K562 (cell line): ENCODE measurements at regions not wholly inside any gene's neighbourhood (a gene's known extent, or its start where the extent isn't known, plus 50 kb on each side); places are given as distances from the start of the nearest gene placed in this dataset.
"Not testable (repeated sequence)": the region's sequence is repeated elsewhere in the genome, so short reads cannot be mapped to it uniquely, and the experiment has no call there.

Experiments used
- ATAC-seq: fragments of 200-7000 bp; cut with Tn5 transposase; 3 replicates; pipeline ENCODE4 v1.9.1; 2020; ENCODE audit warnings: moderate library complexity
- BruUV-seq: library from RNA; stranded (reverse); fragments of 400-500 nt; replicated peaks from 2 replicates; lab custom pipeline; 2021; lab: Mats Ljungman, UMichigan
- CTCF ChIA-PET: fragments of 300-600 bp; formaldehyde crosslinking; extraction: SDS; loops from one replicate; lab custom pipeline; 2021; ENCODE audit warnings: low intra/inter-chr PET ratio; lab: Yijun Ruan, JAX
- POLR2A ChIA-PET: fragments of 300-600, 350-650 bp; sonication (Branson Sonifier 250); formaldehyde crosslinking; extraction: SDS; loops from one replicate; lab custom pipeline; 2021; ENCODE audit warnings: antibody characterized with exemption, inconsistent platforms; lab: Yijun Ruan, JAX
- DNase-seq, 4 experiments: peaks; one replicate each; pipeline versions ENCODE4 v3.0.0 to v3.0.0-alpha.2; 2011 to 2018; ENCODE audit warnings: low spot score in 3 of 4, mixed read lengths in 3 of 4; ENCODE audit errors: extremely low read depth in 1 of 4
- FAIRE-seq: peaks from 2 replicates; lab custom pipeline; 2011; peaks lifted over from hg19 to GRCh38; lab: Jason Lieb, UNC
- H2AFZ ChIP-seq: 2 replicates; pipeline ENCODE4 v1.6.0; 2011; ENCODE audit warnings: low read depth, low read length, control low read depth, inconsistent platforms
- H3K27ac ChIP-seq: fragments of 200-600 bp; 3 replicates; pipeline ENCODE4 v1.8.0; 2011; ENCODE audit warnings: low read depth, mild to moderate bottlenecking, control low read depth, inconsistent platforms, low read length, moderate library complexity, mixed read lengths; ENCODE audit errors: extremely low read depth
- H3K27me3 ChIP-seq, 2 experiments: fragments of 300-600 bp in 1 of 2; 2 replicates in 1 of 2; 3 replicates in 1 of 2; pipeline versions ENCODE4 v1.6.0 to v1.8.0; 2011; ENCODE audit warnings: inconsistent platforms in 2 of 2, low read length in 2 of 2, mild to moderate bottlenecking in 1 of 2, mixed read lengths in 1 of 2, moderate library complexity in 1 of 2; ENCODE audit not compliant: control insufficient read depth in 2 of 2, insufficient read depth in 2 of 2
- H3K36me3 ChIP-seq: fragments of 300-600 bp; 3 replicates; pipeline ENCODE4 v1.8.0; 2011; ENCODE audit warnings: mild to moderate bottlenecking, low read length, inconsistent platforms; ENCODE audit not compliant: control insufficient read depth, insufficient read depth
- H3K4me1 ChIP-seq, 2 experiments: fragments of 200-600 bp in 1 of 2; replicated peaks in 1 of 2; 2 replicates in 1 of 2; 3 replicates in 1 of 2; pipeline versions ENCODE4 v1.5.1 to v1.8.0; 2011; ENCODE audit warnings: inconsistent platforms in 2 of 2, low read length in 2 of 2, mild to moderate bottlenecking in 1 of 2, mixed read lengths in 1 of 2, moderate library complexity in 1 of 2; ENCODE audit not compliant: control insufficient read depth in 2 of 2, insufficient read depth in 2 of 2
- H3K4me2 ChIP-seq: 2 replicates; pipeline ENCODE4 v1.6.1; 2011; ENCODE audit warnings: low read length, control low read depth, inconsistent platforms, mixed read lengths; ENCODE audit not compliant: insufficient read depth
- H3K4me3 ChIP-seq: fragments of 200-600 bp; sonication (generic), shearing (Covaris generic); 2 replicates; pipeline ENCODE4 v1.5.1; 2016; ENCODE audit warnings: control low read depth, inconsistent platforms
- H3K79me2 ChIP-seq: fragments of 200-600 bp; 3 replicates; pipeline ENCODE4 v1.8.0; 2011; ENCODE audit warnings: low read length, inconsistent platforms; ENCODE audit not compliant: control insufficient read depth, insufficient read depth
- H3K9ac ChIP-seq, 2 experiments: 2 replicates each; pipeline versions ENCODE4 v1.6.0 to v1.6.1; 2011; ENCODE audit warnings: low read depth in 2 of 2, low read length in 2 of 2, control low read depth in 1 of 2, inconsistent platforms in 1 of 2, mild to moderate bottlenecking in 1 of 2, mixed read lengths in 1 of 2; ENCODE audit not compliant: insufficient read depth in 1 of 2
- H3K9me1 ChIP-seq: one replicate; pipeline ENCODE4 v1.6.0; 2011; ENCODE audit warnings: inconsistent platforms, mild to moderate bottlenecking, low read length, moderate library complexity; ENCODE audit not compliant: control insufficient read depth, insufficient read depth
- H3K9me3 ChIP-seq: replicated peaks from 2 replicates; pipeline ENCODE4 v1.5.1; 2011; ENCODE audit warnings: low read depth, low read length, inconsistent platforms; ENCODE audit not compliant: control insufficient read depth, insufficient read depth
- H4K20me1 ChIP-seq: replicated peaks from 2 replicates; pipeline ENCODE4 v1.6.1; 2011; ENCODE audit warnings: low read length, inconsistent platforms, mixed read lengths; ENCODE audit not compliant: control insufficient read depth, insufficient read depth
- MEF2D ChIP-seq: conservative IDR thresholded peaks from 2 replicates; pipeline ENCODE4 v1.6.1; 2016; ENCODE audit warnings: low read depth, missing genetic modification characterization, missing compliant biosample characterization
- MITF ChIP-seq: IDR thresholded peaks from 2 replicates; pipeline ENCODE4 v1.6.1; 2014; ENCODE audit warnings: antibody characterized with exemption
- NFXL1 ChIP-seq: fragments of 450-650 bp; formaldehyde crosslinking; IDR thresholded peaks from 2 replicates; pipeline ENCODE4 v1.4.0; 2021; ENCODE audit warnings: mild to moderate bottlenecking
- POLR3G ChIP-seq: IDR thresholded peaks from 2 replicates; pipeline ENCODE4 v1.6.1; 2011; ENCODE audit not compliant: insufficient read length, insufficient replicate concordance; ENCODE audit errors: extremely low read depth
- TOE1 ChIP-seq, 2 experiments: fragments of 450-650 bp in 1 of 2; sonication (generic) in 1 of 2; formaldehyde crosslinking in 1 of 2; IDR thresholded peaks; 2 replicates each; pipeline versions ENCODE4 v1.7.1 to v1.8.0; 2016 to 2022; ENCODE audit warnings: borderline replicate concordance in 2 of 2, mild to moderate bottlenecking in 2 of 2, antibody characterized with exemption in 1 of 2, inconsistent platforms in 1 of 2, low read depth in 1 of 2, missing genetic modification reagents in 1 of 2, moderate library complexity in 1 of 2
- ZC3H8 ChIP-seq: fragments of 450-650 bp; IDR thresholded peaks from 2 replicates; pipeline ENCODE4 v1.6.1; 2017
- ZNF146 ChIP-seq: IDR thresholded peaks from one replicate; pipeline ENCODE4 v1.6.1; 2018; ENCODE audit warnings: missing compliant biosample characterization; ENCODE audit not compliant: unreplicated experiment
- WGBS: fragments of 100-300 bp; shearing (Covaris generic); methylation state at CpG from one replicate; pipeline ENCODE4 v1.1.6; 2016; ENCODE audit warnings: low coverage, mixed read lengths; ENCODE audit not compliant: insufficient coverage; ENCODE audit errors: missing lambda C conversion rate; 5-methylcytosine and 5-hydroxymethylcytosine counted together
- in situ Hi-C: fragments of 300-500 bp; cut with MboI; formaldehyde crosslinking; loops from 4 replicates; pipeline ENCODE4 v1.15.0; 2018; ENCODE audit warnings: inconsistent platforms, mixed read lengths
- intact Hi-C: fragments of 100-400 bp; cut with micrococcal nuclease; formaldehyde crosslinking; loops from 2 replicates; pipeline ENCODE4 v1.14.2; 2022
- TF ChIP-seq, protein P1 (sequence below): fragments of 250-450 bp; sonication (Bioruptor Pico); IDR thresholded peaks from 2 replicates; pipeline ENCODE4 v1.5.0; 2021; ENCODE audit warnings: mild to moderate bottlenecking, moderate library complexity
- TF ChIP-seq, protein P2 (sequence below): sonication (generic); formaldehyde crosslinking; IDR thresholded peaks from 2 replicates; pipeline ENCODE4 v1.8.1; 2022; ENCODE audit warnings: missing genetic modification reagents
- TF ChIP-seq, protein P3 (sequence below): fragments of 450-650 bp; IDR thresholded peaks from 2 replicates; pipeline ENCODE4 v1.6.1; 2017; ENCODE audit warnings: mild to moderate bottlenecking, moderate library complexity
- TF ChIP-seq, protein P4 (sequence below): sonication (generic); formaldehyde crosslinking; IDR thresholded peaks from 2 replicates; pipeline ENCODE4 v1.8.0; 2022; ENCODE audit warnings: missing genetic modification reagents, mild to moderate bottlenecking, moderate library complexity, borderline replicate concordance

DNA sequence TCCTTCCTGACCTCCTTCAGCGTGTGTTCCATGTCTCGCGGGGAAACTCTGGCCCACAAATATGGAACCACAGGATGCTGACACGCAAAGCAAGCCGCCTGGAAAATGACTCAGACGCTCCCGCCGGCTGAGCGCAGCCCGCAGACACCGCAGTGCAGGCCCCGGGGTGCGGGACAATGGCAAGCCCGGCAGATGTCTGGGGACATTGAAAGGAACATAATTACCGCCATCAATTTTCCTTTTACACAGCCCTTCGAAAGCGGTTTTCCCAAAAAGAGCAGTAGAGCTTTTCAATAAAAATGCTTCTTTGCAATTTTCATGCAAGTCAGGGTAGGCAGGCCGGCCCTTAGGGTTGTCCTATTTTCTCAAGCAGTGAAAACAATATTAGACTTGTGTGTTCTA lies 159.2 kb upstream of the SH3BP4 start (continued):
- no peak for TF ChIP-seq MITF
- TF ChIP-seq, protein P1, sequence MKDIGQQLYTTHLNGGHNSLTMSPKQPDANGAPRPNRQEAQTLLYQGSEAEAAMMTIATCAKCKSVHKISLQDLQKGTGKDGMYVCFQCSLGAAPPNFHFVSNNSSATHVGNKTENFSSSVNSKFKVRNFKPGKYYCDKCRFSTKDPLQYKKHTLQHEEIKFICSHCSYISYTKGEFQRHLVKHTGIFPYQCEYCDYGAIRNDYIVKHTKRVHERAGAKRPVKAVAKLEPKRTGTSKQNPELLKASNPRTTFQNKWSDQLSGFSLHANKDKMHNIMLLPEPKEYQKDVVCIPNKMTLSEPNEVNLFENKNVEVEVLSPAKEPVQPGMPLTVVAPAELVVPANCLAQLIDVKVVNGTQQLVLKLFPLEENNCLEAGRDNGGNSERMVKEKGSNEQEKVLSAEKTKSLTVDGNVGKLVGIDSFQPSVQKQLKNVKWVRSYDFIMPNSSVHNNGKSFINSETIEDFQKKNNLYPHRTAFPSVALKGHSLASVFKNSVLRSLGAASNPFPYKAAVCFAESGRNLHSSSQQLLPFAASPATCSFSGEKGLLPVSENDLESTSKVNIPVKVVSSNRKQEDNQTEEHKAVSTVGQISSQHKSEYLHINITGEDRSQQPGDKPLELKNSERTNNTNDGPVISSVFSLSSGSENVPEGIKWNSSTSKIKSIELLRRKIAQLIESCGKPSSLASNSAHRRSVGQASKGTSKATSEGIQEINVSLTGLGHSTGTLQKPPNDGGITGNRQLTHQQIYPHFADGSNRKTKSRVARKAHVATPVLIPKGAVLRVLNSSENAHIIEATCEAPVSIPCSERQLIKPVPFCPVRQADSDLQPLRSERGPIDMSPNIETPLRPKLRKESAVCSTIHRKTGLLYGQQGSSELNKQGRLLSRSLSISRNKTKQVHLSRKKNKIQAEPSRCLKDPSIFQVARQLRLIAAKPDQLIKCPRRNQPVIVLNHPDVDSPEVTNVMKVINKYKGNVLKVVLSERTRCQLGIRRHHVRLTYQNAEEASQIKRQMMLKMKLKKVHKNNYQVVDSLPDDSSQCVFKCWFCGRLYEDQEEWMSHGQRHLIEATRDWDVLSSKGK (CRISPR knock-in tag) = no peak
- TF ChIP-seq POLR3G = no peak
- TF ChIP-seq, protein P2, sequence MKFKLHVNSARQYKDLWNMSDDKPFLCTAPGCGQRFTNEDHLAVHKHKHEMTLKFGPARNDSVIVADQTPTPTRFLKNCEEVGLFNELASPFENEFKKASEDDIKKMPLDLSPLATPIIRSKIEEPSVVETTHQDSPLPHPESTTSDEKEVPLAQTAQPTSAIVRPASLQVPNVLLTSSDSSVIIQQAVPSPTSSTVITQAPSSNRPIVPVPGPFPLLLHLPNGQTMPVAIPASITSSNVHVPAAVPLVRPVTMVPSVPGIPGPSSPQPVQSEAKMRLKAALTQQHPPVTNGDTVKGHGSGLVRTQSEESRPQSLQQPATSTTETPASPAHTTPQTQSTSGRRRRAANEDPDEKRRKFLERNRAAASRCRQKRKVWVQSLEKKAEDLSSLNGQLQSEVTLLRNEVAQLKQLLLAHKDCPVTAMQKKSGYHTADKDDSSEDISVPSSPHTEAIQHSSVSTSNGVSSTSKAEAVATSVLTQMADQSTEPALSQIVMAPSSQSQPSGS (CRISPR knock-in tag) = no peak
- TF ChIP-seq, protein P3, sequence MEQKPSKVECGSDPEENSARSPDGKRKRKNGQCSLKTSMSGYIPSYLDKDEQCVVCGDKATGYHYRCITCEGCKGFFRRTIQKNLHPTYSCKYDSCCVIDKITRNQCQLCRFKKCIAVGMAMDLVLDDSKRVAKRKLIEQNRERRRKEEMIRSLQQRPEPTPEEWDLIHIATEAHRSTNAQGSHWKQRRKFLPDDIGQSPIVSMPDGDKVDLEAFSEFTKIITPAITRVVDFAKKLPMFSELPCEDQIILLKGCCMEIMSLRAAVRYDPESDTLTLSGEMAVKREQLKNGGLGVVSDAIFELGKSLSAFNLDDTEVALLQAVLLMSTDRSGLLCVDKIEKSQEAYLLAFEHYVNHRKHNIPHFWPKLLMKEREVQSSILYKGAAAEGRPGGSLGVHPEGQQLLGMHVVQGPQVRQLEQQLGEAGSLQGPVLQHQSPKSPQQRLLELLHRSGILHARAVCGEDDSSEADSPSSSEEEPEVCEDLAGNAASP = no peak
- no peak for TF ChIP-seq NFXL1 (CRISPR knock-in tag)
- TF ChIP-seq TOE1 (IDR thresholded peaks at IDR 0.05; ENCODE audit: borderline replicate concordance) = no peak
- TF ChIP-seq TOE1 (CRISPR knock-in tag; IDR thresholded peaks at IDR 0.05; ENCODE audit: borderline replicate concordance, low read depth) = no peak
- no peak for TF ChIP-seq ZC3H8
- TF ChIP-seq, protein P4, sequence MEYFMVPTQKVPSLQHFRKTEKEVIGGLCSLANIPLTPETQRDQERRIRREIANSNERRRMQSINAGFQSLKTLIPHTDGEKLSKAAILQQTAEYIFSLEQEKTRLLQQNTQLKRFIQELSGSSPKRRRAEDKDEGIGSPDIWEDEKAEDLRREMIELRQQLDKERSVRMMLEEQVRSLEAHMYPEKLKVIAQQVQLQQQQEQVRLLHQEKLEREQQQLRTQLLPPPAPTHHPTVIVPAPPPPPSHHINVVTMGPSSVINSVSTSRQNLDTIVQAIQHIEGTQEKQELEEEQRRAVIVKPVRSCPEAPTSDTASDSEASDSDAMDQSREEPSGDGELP (CRISPR knock-in tag) = no peak
- TF ChIP-seq MEF2D (tag) = no peak
- no peak for TF ChIP-seq ZNF146 (CRISPR knock-in tag)

DNA sequence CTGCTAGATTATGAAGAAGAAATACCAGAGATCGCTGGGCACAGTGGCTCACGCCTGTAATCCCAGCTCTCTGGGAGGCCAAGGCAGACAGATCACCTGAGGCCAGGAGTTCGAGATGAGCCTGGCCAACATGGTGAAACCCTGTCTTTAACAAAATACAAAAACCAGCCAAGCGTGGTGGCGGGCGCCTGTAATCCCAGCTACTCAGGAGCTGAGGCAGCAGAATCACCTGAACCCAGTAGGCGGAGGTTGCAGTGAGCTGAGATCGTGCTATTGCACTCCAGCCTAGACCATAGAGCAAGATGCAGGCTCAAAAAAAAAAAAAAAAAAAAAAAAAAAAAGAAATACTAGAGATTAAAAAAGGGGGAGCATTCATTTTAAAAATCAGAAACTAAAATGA lies 159.7 kb upstream of the SH3BP4 start:
- H3K4me3 ChIP-seq, H3K9me1 ChIP-seq, CTCF ChIA-PET, ATAC-seq, in situ Hi-C loops, intact Hi-C loops, H3K4me2 ChIP-seq, H3K4me1 ChIP-seq, H3K9ac ChIP-seq, H3K36me3 ChIP-seq, POLR2A ChIA-PET, H2AFZ ChIP-seq, DNase-seq, H3K27ac ChIP-seq, H4K20me1 ChIP-seq, H3K9me3 ChIP-seq, FAIRE-seq, BruUV-seq, H3K79me2 ChIP-seq: not testable (repeated sequence)
- peaks cover 3 to 15% of the 10 kb centered on the region in 2 experiments; a peak in 4 of 5 replicates for H3K27me3 ChIP-seq
- 0% methylated on average over 3 of the region's 8 CpGs for WGBS
